SK-N-SH (cell line): ENCODE measurements at regions not wholly inside any gene's neighbourhood (a gene's known extent, or its start where the extent isn't known, plus 50 kb on each side); places are given as distances from the start of the nearest gene placed in this dataset.

Experiments used
- CTCF ChIA-PET: fragments of 300-600, 350-600 bp; formaldehyde crosslinking; extraction: SDS; loops from one replicate; lab custom pipeline; 2021; lab: Yijun Ruan, JAX
- POLR2A ChIA-PET: fragments of 350-600 bp; sonication (Branson Sonifier 250); formaldehyde crosslinking; extraction: SDS; loops from one replicate; lab custom pipeline; 2020; ENCODE audit warnings: antibody characterized with exemption, inconsistent platforms; lab: Yijun Ruan, JAX
- DNase-seq: peaks from one replicate; pipeline ENCODE4 v3.0.0; 2012
- H2AFZ ChIP-seq: fragments of 200-600 bp; sonication (generic); 2 replicates; pipeline ENCODE4 v1.8.1; 2016; ENCODE audit warnings: antibody characterized with exemption, mild to moderate bottlenecking, low read depth
- H3F3A ChIP-seq: fragments of 200-600 bp; sonication (generic); replicated peaks from 2 replicates; pipeline ENCODE3; 2016; ENCODE audit warnings: antibody characterized with exemption, mild to moderate bottlenecking; ENCODE audit not compliant: insufficient read depth
- H3K27ac ChIP-seq, 2 experiments: fragments of 200-500 bp in 1 of 2; fragments of 200-600 bp in 1 of 2; sonication (Bioruptor generic) in 1 of 2; sonication (generic), shearing (Covaris generic) in 1 of 2; 2 replicates each; pipeline versions ENCODE4 v1.5.1 to v1.6.1; 2014 to 2016; ENCODE audit warnings: low read depth in 2 of 2, inconsistent platforms in 1 of 2, low read length in 1 of 2, mild to moderate bottlenecking in 1 of 2, mixed read lengths in 1 of 2
- H3K27me3 ChIP-seq: fragments of 200-600 bp; sonication (generic), shearing (Covaris generic); 2 replicates; pipeline ENCODE4 v1.6.1; 2016; ENCODE audit warnings: mixed run types; ENCODE audit not compliant: insufficient read depth
- H3K36me3 ChIP-seq, 2 experiments: fragments of 200-500 bp in 1 of 2; fragments of 200-600 bp in 1 of 2; sonication (Bioruptor generic) in 1 of 2; sonication (generic) in 1 of 2; replicated peaks in 1 of 2; 2 replicates each; pipeline versions ENCODE3 to v1.5.1; 2014 to 2016; ENCODE audit warnings: low read length in 1 of 2, mild to moderate bottlenecking in 1 of 2; ENCODE audit not compliant: insufficient read depth in 2 of 2, control insufficient read depth in 1 of 2
- H3K4me1 ChIP-seq, 2 experiments: fragments of 200-500 bp in 1 of 2; fragments of 200-600 bp in 1 of 2; sonication (Bioruptor generic) in 1 of 2; sonication (generic), shearing (Covaris generic) in 1 of 2; 2 replicates each; pipeline versions ENCODE4 v1.5.1 to v1.6.1; 2014 to 2016; ENCODE audit warnings: low read depth in 1 of 2, low read length in 1 of 2, mixed run types in 1 of 2; ENCODE audit not compliant: insufficient read depth in 2 of 2, control insufficient read depth in 1 of 2
- H3K4me2 ChIP-seq: fragments of 200-600 bp; sonication (generic), shearing (Covaris generic); 2 replicates; pipeline ENCODE4 v1.6.1; 2017; ENCODE audit warnings: mixed run types
- H3K4me3 ChIP-seq, 2 experiments: fragments of 200-500 bp in 1 of 2; fragments of 200-600 bp in 1 of 2; sonication (Bioruptor generic) in 1 of 2; sonication (generic), shearing (Covaris generic) in 1 of 2; 2 replicates each; pipeline versions ENCODE4 v1.5.1 to v1.8.1; 2014 to 2016; ENCODE audit warnings: low read depth in 2 of 2, inconsistent platforms in 1 of 2, low read length in 1 of 2, mild to moderate bottlenecking in 1 of 2, mixed read lengths in 1 of 2, moderate library complexity in 1 of 2
- H3K79me2 ChIP-seq: fragments of 200-600 bp; sonication (generic); 2 replicates; pipeline ENCODE4 v1.8.1; 2017; ENCODE audit warnings: mild to moderate bottlenecking; ENCODE audit not compliant: insufficient read depth
- H3K9ac ChIP-seq: fragments of 200-600 bp; sonication (generic); 2 replicates; pipeline ENCODE4 v1.6.1; 2017; ENCODE audit warnings: mixed run types
- H3K9me2 ChIP-seq: fragments of 200-600 bp; sonication (generic); 2 replicates; pipeline ENCODE4 v1.6.1; 2017; ENCODE audit warnings: mixed run types
- H3K9me3 ChIP-seq: fragments of 200-600 bp; sonication (generic); 2 replicates; pipeline ENCODE4 v1.6.1; 2017; ENCODE audit warnings: mixed run types, mild to moderate bottlenecking, moderate library complexity
- H4K20me1 ChIP-seq: fragments of 200-600 bp; sonication (generic); 2 replicates; pipeline ENCODE4 v1.6.1; 2017; ENCODE audit warnings: mild to moderate bottlenecking, mixed run types; ENCODE audit not compliant: insufficient read depth
- ELF1 ChIP-seq: IDR thresholded peaks from 2 replicates; pipeline ENCODE4 v1.4.0; 2012
- EZH2phosphoT487 ChIP-seq: fragments of 200-600 bp; sonication (generic); IDR thresholded peaks from 2 replicates; pipeline ENCODE4 v1.6.1; 2017; ENCODE audit warnings: low read depth, mixed run types, mild to moderate bottlenecking, antibody characterized with exemption, moderate library complexity, borderline replicate concordance
- GABPA ChIP-seq: IDR thresholded peaks from 2 replicates; pipeline ENCODE4 v1.4.0; 2012; ENCODE audit warnings: low read depth, mild to moderate bottlenecking
- GATA2 ChIP-seq: sonication (generic); formaldehyde crosslinking; IDR thresholded peaks from 2 replicates; pipeline ENCODE4 v1.5.0; 2020; ENCODE audit warnings: mild to moderate bottlenecking, missing genetic modification reagents
- MXI1 ChIP-seq: IDR thresholded peaks from 2 replicates; pipeline ENCODE4 v1.6.1; 2012; ENCODE audit warnings: mild to moderate bottlenecking, low read depth, low read length, improper control_type of control experiment
- NFIC ChIP-seq: IDR thresholded peaks from 2 replicates; pipeline ENCODE4 v1.4.0; 2012; ENCODE audit warnings: borderline replicate concordance
- PBX3 ChIP-seq: IDR thresholded peaks from 2 replicates; pipeline ENCODE4; 2012
- RAD21 ChIP-seq: IDR thresholded peaks from 2 replicates; pipeline ENCODE4 v1.6.1; 2012; ENCODE audit warnings: mild to moderate bottlenecking, low read length
- RCOR1 ChIP-seq: fragments of 150-350 bp; IDR thresholded peaks from 2 replicates; pipeline ENCODE4 v1.6.1; 2017; ENCODE audit warnings: antibody characterized with exemption, low read length
- RFX5 ChIP-seq: IDR thresholded peaks from 2 replicates; pipeline ENCODE4 v1.6.1; 2012; ENCODE audit warnings: mild to moderate bottlenecking, improper control_type of control experiment, low read length
- SMC3 ChIP-seq: IDR thresholded peaks from 2 replicates; pipeline ENCODE4 v1.6.1; 2012; ENCODE audit warnings: low read depth, low read length, improper control_type of control experiment
- TAF1 ChIP-seq: IDR thresholded peaks from 2 replicates; pipeline ENCODE4 v1.6.1; 2012; ENCODE audit warnings: low read depth, mild to moderate bottlenecking, low read length, moderate library complexity, borderline replicate concordance
- TEAD4 ChIP-seq: IDR thresholded peaks from 2 replicates; pipeline ENCODE4 v1.4.0; 2012; ENCODE audit warnings: mild to moderate bottlenecking, borderline replicate concordance; ENCODE audit not compliant: insufficient read depth
- USF1 ChIP-seq: IDR thresholded peaks from 2 replicates; pipeline ENCODE4 v1.4.0; 2012; ENCODE audit warnings: low read depth, borderline replicate concordance
- USF2 ChIP-seq: fragments of 150-350 bp; IDR thresholded peaks from 2 replicates; pipeline ENCODE4 v1.6.1; 2017; ENCODE audit warnings: antibody characterized with exemption, low read length, low read depth, borderline replicate concordance
- YY1 ChIP-seq: IDR thresholded peaks from 2 replicates; pipeline ENCODE4 v1.4.0; 2012; ENCODE audit warnings: low read depth, mild to moderate bottlenecking
- ZBTB33 ChIP-seq: IDR thresholded peaks from 2 replicates; pipeline ENCODE4 v1.4.0; 2012; ENCODE audit warnings: low read depth, borderline replicate concordance
- WGBS: methylation state at CpG from one replicate; pipeline ENCODE4 v1.1.6; 2017; ENCODE audit warnings: low lambda C conversion rate; 5-methylcytosine and 5-hydroxymethylcytosine counted together
- TF ChIP-seq, protein P1 (sequence below): fragments of 200-600 bp; sonication (generic); IDR thresholded peaks from 2 replicates; pipeline ENCODE4 v1.6.1; 2017; ENCODE audit warnings: antibody characterized with exemption, mild to moderate bottlenecking, moderate library complexity

- Histone ChIP-seq H3K9me2 (no peaks in the 10 kb centered on the region), H3K27ac (no peak overlapping the region), H3K4me3 (no peak overlapping the region), H3F3A (no peaks in the 10 kb centered on the region), H3K27me3 (no peaks in the 10 kb centered on the region), H4K20me1 (no peaks in the 10 kb centered on the region), H2AFZ (no peak overlapping the region), H3K4me1 (no peaks in the 10 kb centered on the region), H3K9me3 (no peaks in the 10 kb centered on the region), H3K9ac (no peak overlapping the region), H3K4me2 (no peak overlapping the region), H3K36me3 (no peaks in the 10 kb centered on the region), H3K79me2 (no peaks in the 10 kb centered on the region)
- CTCF ChIA-PET = no interaction called here
- WGBS = 47% methylated on average over 4 of the region's 4 CpGs
- TF ChIP-seq EZH2phosphoT487 (no peak), RCOR1 (no peak), GATA2 (CRISPR knock-in tag) (no peak), SMC3 (no peak), USF2 (no peak), RFX5 (no peak), ELF1 (no peak), TAF1 (no peak), RAD21 (no peak), ZBTB33 (no peak), TEAD4 (no peak), GABPA (no peak), NFIC (no peak), YY1 (no peak), MXI1 (no peak), PBX3 (no peak), USF1 (no peak)
- TF ChIP-seq, protein P1, sequence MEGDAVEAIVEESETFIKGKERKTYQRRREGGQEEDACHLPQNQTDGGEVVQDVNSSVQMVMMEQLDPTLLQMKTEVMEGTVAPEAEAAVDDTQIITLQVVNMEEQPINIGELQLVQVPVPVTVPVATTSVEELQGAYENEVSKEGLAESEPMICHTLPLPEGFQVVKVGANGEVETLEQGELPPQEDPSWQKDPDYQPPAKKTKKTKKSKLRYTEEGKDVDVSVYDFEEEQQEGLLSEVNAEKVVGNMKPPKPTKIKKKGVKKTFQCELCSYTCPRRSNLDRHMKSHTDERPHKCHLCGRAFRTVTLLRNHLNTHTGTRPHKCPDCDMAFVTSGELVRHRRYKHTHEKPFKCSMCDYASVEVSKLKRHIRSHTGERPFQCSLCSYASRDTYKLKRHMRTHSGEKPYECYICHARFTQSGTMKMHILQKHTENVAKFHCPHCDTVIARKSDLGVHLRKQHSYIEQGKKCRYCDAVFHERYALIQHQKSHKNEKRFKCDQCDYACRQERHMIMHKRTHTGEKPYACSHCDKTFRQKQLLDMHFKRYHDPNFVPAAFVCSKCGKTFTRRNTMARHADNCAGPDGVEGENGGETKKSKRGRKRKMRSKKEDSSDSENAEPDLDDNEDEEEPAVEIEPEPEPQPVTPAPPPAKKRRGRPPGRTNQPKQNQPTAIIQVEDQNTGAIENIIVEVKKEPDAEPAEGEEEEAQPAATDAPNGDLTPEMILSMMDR = no peak
- no peak for DNase-seq
- POLR2A ChIA-PET = no interaction called here
Observed at GRCh38 chr1:216944864-216945510, 221.8 kb upstream of the ESRRG start.
